GM21423 (cell line): ENCODE measurements at regions not wholly inside any gene's neighbourhood (a gene's known extent, or its start where the extent isn't known, plus 50 kb on each side); places are given as distances from the start of the nearest gene placed in this dataset.
A peak's percentile ranks its signal among the peaks of the same experiment; 100 is the strongest.
"Not testable (repeated sequence)": the region's sequence is repeated elsewhere in the genome, so short reads cannot be mapped to it uniquely, and the experiment has no call there.

Experiments
- ATAC-seq: cut with Tn5 transposase; IDR thresholded peaks from one replicate; pipeline ENCODE4 v1.9.1; 2021; ENCODE audit warnings: mild to moderate bottlenecking, moderate library complexity; ENCODE audit not compliant: unreplicated experiment

GRCh38 chr10:3876350-3876962, 91.4 kb upstream of the KLF6 start:
- no peak for ATAC-seq

- ATAC-seq: no peak
Observed at GRCh38 chr10:3875842-3876235, 90.8 kb upstream of the KLF6 start.

- peak; percentile 68 for ATAC-seq
Observed at GRCh38 chr10:3874990-3875841, 90.2 kb upstream of the KLF6 start.

GRCh38 chr10:3874610-3874989, 89.6 kb upstream of the KLF6 start:
- ATAC-seq: not testable (repeated sequence)

- peak; percentile 57 for ATAC-seq
Observed at GRCh38 chr10:3873728-3874461, 88.9 kb upstream of the KLF6 start.

GRCh38 chr10:3872712-3873329, 87.8 kb upstream of the KLF6 start:
- ATAC-seq: no peak

- ATAC-seq: no peak
Observed at GRCh38 chr10:3871424-3871996, 86.5 kb upstream of the KLF6 start.

GRCh38 chr10:3869036-3869435, 84.0 kb upstream of the KLF6 start:
- ATAC-seq: no peak

- ATAC-seq: peak; percentile 43
Observed at GRCh38 chr10:3868271-3868664, 83.3 kb upstream of the KLF6 start.

GRCh38 chr10:3867454-3868270, 82.7 kb upstream of the KLF6 start:
- no peak for ATAC-seq

- peak; percentile 28 for ATAC-seq
Observed at GRCh38 chr10:3866332-3866731, 81.3 kb upstream of the KLF6 start.

GRCh38 chr10:3865565-3865964, 80.6 kb upstream of the KLF6 start:
- peak; percentile 44 for ATAC-seq

- no peak for ATAC-seq
Observed at GRCh38 chr10:3861795-3862194, 76.8 kb upstream of the KLF6 start.

GRCh38 chr10:3858051-3858845, 73.2 kb upstream of the KLF6 start:
- ATAC-seq: no peak

- ATAC-seq: no peak
Observed at GRCh38 chr10:3857318-3857717, 72.3 kb upstream of the KLF6 start.

GRCh38 chr10:3856593-3856992, 71.6 kb upstream of the KLF6 start:
- ATAC-seq: no peak

- no peak for ATAC-seq
Observed at GRCh38 chr10:3853547-3854303, 68.7 kb upstream of the KLF6 start.

- ATAC-seq: no peak
Observed at GRCh38 chr10:3853016-3853415, 68.0 kb upstream of the KLF6 start.
